ENCODE measurements at regions not wholly inside any gene's neighbourhood (a gene's known extent, or its start where the extent isn't known, plus 50 kb on each side); places are given as distances from the start of the nearest gene placed in this dataset.

DNA sequence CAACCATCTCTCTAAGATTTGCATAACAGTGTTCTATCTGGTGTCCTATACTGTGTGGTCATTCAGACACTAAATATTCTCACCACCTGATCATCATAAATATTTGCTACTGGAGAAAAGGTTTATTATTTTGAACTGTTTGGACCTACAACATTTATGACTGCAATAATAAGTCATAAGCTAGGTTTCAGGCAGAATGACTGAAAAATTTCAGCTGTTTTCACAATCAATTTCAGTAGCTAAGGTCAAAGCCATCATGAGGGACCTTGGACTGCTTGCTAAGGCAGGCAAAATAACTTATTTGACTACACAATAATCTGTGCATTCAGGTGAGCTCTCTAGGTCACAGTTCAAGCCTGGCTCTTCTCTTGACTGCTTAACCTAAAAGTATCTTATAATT lies 425.5 kb upstream of the CDH2 start:
- TF ChIP-seq CTCF (IDR thresholded peaks at IDR 0.05) (no peak), EZH2phosphoT487 (IDR thresholded peaks at IDR 0.05) (no peak), EZH2 (IDR thresholded peaks at IDR 0.05) (no peak)
